Sigmoid colon (tissue), 6 donors: ENCODE measurements at regions not wholly inside any gene's neighbourhood (a gene's known extent, or its start where the extent isn't known, plus 50 kb on each side); places are given as distances from the start of the nearest gene placed in this dataset.
"Not testable (repeated sequence)": the region's sequence is repeated elsewhere in the genome, so short reads cannot be mapped to it uniquely, and the experiment has no call there.

Experiments used
- DNase-seq: peaks from one replicate; pipeline ENCODE4 v3.0.0-alpha.2; 2019
- H3K27ac ChIP-seq, 4 donors: fragments of 200-600 bp; sonication (generic); one replicate each; pipeline ENCODE4 v1.5.1; 2016 to 2019; ENCODE audit warnings: mild to moderate bottlenecking in 1 of 4
- H3K27me3 ChIP-seq, 3 donors: fragments of 200-600 bp; sonication (generic); one replicate each; pipeline ENCODE4 v1.5.1; 2019; ENCODE audit warnings: mild to moderate bottlenecking in 1 of 3
- H3K36me3 ChIP-seq, 4 donors: fragments of 200-600 bp; sonication (generic); one replicate each; pipeline ENCODE4 v1.5.1; 2016 to 2019
- H3K4me1 ChIP-seq, 4 donors: fragments of 200-600 bp; sonication (generic); one replicate each; pipeline ENCODE4 v1.5.1; 2017 to 2019
- H3K4me3 ChIP-seq, 4 donors: fragments of 200-600 bp; sonication (generic); one replicate each; pipeline ENCODE4 v1.5.1; 2017 to 2019; ENCODE audit warnings: mild to moderate bottlenecking in 2 of 4, moderate library complexity in 1 of 4
- H3K9me3 ChIP-seq, 4 donors: fragments of 200-600 bp in 3 of 4; sonication (generic) in 3 of 4; one replicate each; pipeline versions ENCODE4 v1.5.1 to v1.6.1; 2013 to 2019
- CTCF ChIP-seq, 4 experiments: fragments of 450-650 bp in 3 of 4; fragments of 200-600 bp in 1 of 4; IDR thresholded peaks; one replicate each; pipeline ENCODE4 v1.5.1; 2016 to 2019; ENCODE audit warnings: antibody characterized with exemption in 4 of 4, mild to moderate bottlenecking in 3 of 4, moderate library complexity in 2 of 4
- EP300 ChIP-seq, 4 donors: sonication (generic); formaldehyde crosslinking; IDR thresholded peaks; one replicate each; pipeline ENCODE4 v1.6.1; 2017; ENCODE audit warnings: antibody characterized with exemption in 4 of 4
- POLR2A ChIP-seq, 2 donors: fragments of 450-650 bp; IDR thresholded peaks; one replicate each; pipeline ENCODE4 v1.6.1; 2016; ENCODE audit warnings: antibody characterized with exemption in 2 of 2, mild to moderate bottlenecking in 2 of 2, moderate library complexity in 2 of 2
- POLR2AphosphoS5 ChIP-seq, 4 donors: sonication (generic); formaldehyde crosslinking; IDR thresholded peaks; one replicate each; pipeline ENCODE4 v1.6.1; 2017; ENCODE audit warnings: antibody characterized with exemption in 4 of 4
- WGBS, 2 donors: extraction: QIAGEN DNeasy Blood & Tissue Kit; methylation state at CpG; one replicate each; pipeline ENCODE4 v1.1.7; 2013; 5-methylcytosine and 5-hydroxymethylcytosine counted together
- intact Hi-C: fragments of 100-400 bp; cut with DNase I; formaldehyde crosslinking; loops from one replicate; pipeline ENCODE4 v1.15.1; 2023
- donor health status: healthy with polysubstance abuse.
- donor health status: healthy.

DNA sequence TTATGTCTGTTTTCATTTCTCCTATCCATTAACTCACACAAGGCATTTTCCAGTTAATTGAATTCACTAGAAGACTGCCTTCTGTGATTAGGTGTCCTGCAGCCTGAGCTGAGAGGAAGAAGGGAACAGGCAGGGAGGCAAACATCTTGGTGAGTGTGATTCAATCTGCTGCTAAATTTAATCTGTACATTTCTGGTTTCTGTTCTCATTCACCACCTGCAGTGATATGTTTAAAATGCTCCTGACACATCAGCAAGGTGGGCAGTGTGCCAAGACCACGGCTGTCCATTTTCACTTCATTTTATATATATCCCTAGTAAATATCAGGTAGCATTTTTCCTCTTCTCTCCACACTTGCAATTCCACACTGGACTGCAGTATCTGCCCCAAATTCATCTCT is 416.5 kb downstream of the TMEM135 start:
- Histone ChIP-seq H3K27ac (no peak overlapping the region), H3K4me3 (no peak overlapping the region), H3K9me3 (no peaks in the 10 kb centered on the region), H3K4me1 (peaks cover 0 to 6% (median 2%) of the 10 kb centered on the region in 4 donors), H3K36me3 (no peaks in the 10 kb centered on the region), H3K27me3 (no peaks in the 10 kb centered on the region)
- intact Hi-C loops, result no loop called here
- TF ChIP-seq EP300 (IDR thresholded peaks at IDR 0.05) (no peak), POLR2A (IDR thresholded peaks at IDR 0.05) (no peak), POLR2AphosphoS5 (IDR thresholded peaks at IDR 0.05) (no peak), CTCF (IDR thresholded peaks at IDR 0.05) (no peak)
- no peak for DNase-seq
- 0 to 11% methylated on average over 1 of the region's 1 CpG for WGBS, 2 donors

- Histone ChIP-seq H3K4me1 (peaks cover 0 to 6% (median 2%) of the 10 kb centered on the region in 4 donors), H3K36me3 (no peaks in the 10 kb centered on the region), H3K9me3 (no peaks in the 10 kb centered on the region), H3K27me3 (no peaks in the 10 kb centered on the region), H3K27ac (no peak overlapping the region), H3K4me3 (no peak overlapping the region)
- 90 to 92% methylated on average over 5 of the region's 5 CpGs for WGBS, 2 donors
- DNase-seq, result no peak
- intact Hi-C loops, result no loop called here
- TF ChIP-seq POLR2AphosphoS5 (IDR thresholded peaks at IDR 0.05) (no peak), EP300 (IDR thresholded peaks at IDR 0.05) (no peak), CTCF (IDR thresholded peaks at IDR 0.05) (no peak), POLR2A (IDR thresholded peaks at IDR 0.05) (no peak)
Measured at GRCh38 chr11:87453531-87454089, 415.9 kb downstream of the TMEM135 start.

GRCh38 chr11:87452025-87452424 is 414.3 kb downstream of the TMEM135 start:
- H3K4me1 ChIP-seq, intact Hi-C loops, H3K27me3 ChIP-seq, H3K36me3 ChIP-seq, DNase-seq, H3K9me3 ChIP-seq, H3K4me3 ChIP-seq, H3K27ac ChIP-seq: not testable (repeated sequence)
- WGBS, 2 donors, result 86 to 88% methylated on average over 2 of the region's 2 CpGs

- no peak for TF ChIP-seq POLR2A (IDR thresholded peaks at IDR 0.05)
- TF ChIP-seq CTCF (IDR thresholded peaks at IDR 0.05), result no peak
- Histone ChIP-seq H3K36me3 (no peaks in the 10 kb centered on the region), H3K27me3 (no peaks in the 10 kb centered on the region), H3K27ac (no peak overlapping the region), H3K4me1 (peaks cover 0 to 6% (median 2%) of the 10 kb centered on the region in 4 donors), H3K4me3 (no peak overlapping the region), H3K9me3 (no peaks in the 10 kb centered on the region)
- no peak for DNase-seq
- WGBS, 2 donors, result 64 to 77% methylated on average over 6 of the region's 6 CpGs
- intact Hi-C loops, result no loop called here
Measured at GRCh38 chr11:87451395-87451794, 413.7 kb downstream of the TMEM135 start.

- Histone ChIP-seq H3K4me3 (no peak overlapping the region), H3K4me1 (no peaks in the 10 kb centered on the region), H3K27ac (no peak overlapping the region), H3K9me3 (no peaks in the 10 kb centered on the region), H3K27me3 (no peaks in the 10 kb centered on the region), H3K36me3 (no peaks in the 10 kb centered on the region)
- intact Hi-C loops, result no loop called here
- no peak for DNase-seq
- 79 to 85% methylated on average over 2 of the region's 2 CpGs for WGBS, 2 donors
- TF ChIP-seq CTCF (IDR thresholded peaks at IDR 0.05), result no peak
Measured at GRCh38 chr11:87447606-87448005, 409.9 kb downstream of the TMEM135 start.
